22Rv1 (cell line): ENCODE measurements at regions not wholly inside any gene's neighbourhood (a gene's known extent, or its start where the extent isn't known, plus 50 kb on each side); places are given as distances from the start of the nearest gene placed in this dataset.

Source experiments
- H3K27ac ChIP-seq: fragments of 450-650 bp; 2 replicates; pipeline ENCODE4 v1.5.1; 2017
- ZFX ChIP-seq: fragments of 450-650 bp; IDR thresholded peaks from 2 replicates; pipeline ENCODE4 v1.6.1; 2017; ENCODE audit warnings: antibody characterized with exemption, borderline replicate concordance
- TF ChIP-seq, protein P1 (sequence below): fragments of 450-650 bp; IDR thresholded peaks from 2 replicates; pipeline ENCODE4 v1.5.1; 2017; ENCODE audit warnings: mild to moderate bottlenecking

DNA sequence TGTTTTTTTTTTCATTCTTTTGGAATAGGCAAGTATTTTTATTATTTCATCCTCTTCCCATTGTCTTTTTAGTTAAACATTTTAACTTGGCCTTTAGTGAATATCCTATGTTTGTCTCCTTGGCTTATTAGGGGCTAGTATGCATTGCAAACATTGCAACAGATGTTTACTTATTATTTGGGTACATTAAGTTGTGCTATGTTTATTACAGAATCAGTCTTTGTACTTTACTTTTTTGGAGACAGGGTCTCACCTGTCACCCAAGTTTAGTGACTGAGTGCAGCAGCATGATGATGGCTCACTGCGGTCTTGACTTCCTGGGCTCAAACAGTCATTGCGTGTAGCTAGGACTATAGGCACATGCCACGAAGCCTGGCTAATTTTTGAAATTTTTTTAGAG lies 51.1 kb upstream of the NUDT6 start:
- TF ChIP-seq, protein P1, sequence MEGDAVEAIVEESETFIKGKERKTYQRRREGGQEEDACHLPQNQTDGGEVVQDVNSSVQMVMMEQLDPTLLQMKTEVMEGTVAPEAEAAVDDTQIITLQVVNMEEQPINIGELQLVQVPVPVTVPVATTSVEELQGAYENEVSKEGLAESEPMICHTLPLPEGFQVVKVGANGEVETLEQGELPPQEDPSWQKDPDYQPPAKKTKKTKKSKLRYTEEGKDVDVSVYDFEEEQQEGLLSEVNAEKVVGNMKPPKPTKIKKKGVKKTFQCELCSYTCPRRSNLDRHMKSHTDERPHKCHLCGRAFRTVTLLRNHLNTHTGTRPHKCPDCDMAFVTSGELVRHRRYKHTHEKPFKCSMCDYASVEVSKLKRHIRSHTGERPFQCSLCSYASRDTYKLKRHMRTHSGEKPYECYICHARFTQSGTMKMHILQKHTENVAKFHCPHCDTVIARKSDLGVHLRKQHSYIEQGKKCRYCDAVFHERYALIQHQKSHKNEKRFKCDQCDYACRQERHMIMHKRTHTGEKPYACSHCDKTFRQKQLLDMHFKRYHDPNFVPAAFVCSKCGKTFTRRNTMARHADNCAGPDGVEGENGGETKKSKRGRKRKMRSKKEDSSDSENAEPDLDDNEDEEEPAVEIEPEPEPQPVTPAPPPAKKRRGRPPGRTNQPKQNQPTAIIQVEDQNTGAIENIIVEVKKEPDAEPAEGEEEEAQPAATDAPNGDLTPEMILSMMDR: no peak
- TF ChIP-seq ZFX: no peak
- H3K27ac ChIP-seq: no peak overlapping the region

DNA sequence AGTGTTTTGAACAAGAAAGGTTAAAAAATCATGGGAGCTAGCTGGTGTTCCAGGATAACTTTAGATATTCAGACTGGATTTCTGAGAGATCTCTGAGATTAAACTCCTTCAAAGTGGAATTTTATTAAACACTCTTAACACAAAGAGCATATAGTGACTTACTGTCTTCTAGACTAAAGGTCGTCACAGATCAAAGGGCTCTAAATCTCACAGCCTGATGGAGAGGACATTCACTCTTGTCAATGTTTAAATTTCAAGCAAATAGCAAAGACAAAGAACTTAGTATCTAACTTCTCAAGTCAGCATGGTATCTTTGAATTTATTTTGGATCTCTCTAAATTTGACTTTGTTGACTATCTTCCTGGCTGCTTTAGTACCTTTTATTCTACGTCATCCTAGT lies 53.7 kb upstream of the NUDT6 start:
- H3K27ac ChIP-seq: no peak overlapping the region
- TF ChIP-seq ZFX: no peak
- TF ChIP-seq, protein P1: no peak

DNA sequence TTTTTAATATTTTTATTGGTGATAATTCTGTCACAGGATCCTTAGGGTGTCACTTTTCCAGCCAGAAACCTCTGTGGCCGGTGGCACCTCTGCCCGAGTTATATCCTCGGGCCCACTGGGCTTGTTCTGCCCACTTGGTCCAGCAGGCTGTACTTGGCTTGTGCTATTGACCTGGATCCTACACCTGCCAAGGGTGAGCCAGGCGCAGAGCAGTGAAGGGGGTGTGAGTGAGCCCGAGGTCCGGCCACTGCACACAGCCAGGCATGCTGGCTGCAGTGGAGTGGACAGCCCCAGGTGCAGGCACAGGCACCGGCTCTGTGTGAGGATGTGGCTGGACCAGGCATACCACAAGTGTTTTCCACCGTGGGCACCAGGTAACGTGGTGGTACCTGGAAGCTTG lies 54.7 kb upstream of the NUDT6 start:
- no peak overlapping the region for H3K27ac ChIP-seq
- no peak for TF ChIP-seq ZFX
- TF ChIP-seq, protein P1: no peak

DNA sequence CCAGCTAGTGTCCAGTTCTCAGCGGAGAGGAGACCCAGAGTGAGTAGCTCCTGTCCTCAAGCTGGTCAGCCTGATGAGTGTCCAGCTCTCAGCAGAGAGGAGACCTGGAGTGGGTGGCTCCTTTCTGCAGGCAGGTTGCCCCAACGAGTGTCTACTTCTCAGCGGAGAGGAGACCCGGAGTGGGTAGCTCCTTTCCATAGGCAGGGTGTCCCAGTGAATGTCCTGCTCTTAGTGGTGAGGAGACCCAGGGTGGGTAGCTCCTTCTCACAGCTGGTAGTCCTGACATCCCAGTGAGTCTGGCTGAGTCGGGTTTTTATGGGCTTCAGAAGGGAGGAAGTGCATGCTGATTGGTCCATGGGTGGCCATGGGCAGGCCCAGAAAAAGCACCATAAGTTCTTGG lies 55.7 kb upstream of the NUDT6 start:
- TF ChIP-seq ZFX: no peak

DNA sequence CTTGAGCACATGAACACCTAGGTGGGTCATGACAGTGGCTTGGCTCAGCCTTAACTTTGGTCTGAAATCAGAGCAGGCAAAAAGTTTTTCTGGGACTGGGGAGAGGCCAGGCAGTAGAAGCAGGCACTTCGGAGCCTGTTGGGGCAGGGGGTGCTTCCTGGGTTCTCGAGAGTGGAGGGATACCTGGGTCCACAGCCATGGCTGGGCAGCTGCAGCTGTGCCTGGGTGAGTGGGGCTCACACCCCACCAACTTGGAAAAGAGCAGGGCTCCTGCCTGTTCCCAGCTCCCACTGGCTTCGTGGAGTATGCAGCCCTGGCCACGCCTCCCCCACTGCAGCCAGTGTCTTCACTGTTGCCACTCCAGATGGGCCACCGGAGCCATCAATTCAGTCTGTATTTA lies 56.4 kb upstream of the NUDT6 start:
- no peak for TF ChIP-seq ZFX
- TF ChIP-seq, protein P1: no peak
- H3K27ac ChIP-seq: no peak overlapping the region

More for the DNA sequence above, 55.7 kb upstream of the NUDT6 start:
- no peak overlapping the region for H3K27ac ChIP-seq

DNA sequence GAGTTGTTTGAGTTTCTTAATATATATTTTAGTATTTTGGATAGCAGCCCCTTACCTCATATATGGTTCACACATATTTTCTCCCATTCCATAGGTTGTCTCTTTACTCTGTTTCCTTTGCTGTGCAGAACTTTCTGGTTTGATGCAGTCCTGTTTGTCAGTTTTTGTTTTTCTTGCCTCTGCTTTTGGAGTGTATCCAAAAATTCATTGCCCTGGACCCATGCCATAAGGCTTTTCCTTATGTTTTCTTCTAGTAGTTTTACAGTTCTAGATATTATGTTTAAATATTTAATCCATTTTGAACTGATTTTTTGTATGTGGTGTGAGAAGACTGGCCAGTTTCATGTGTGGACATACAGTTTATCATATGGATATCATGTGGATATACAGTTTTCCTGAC lies 58.5 kb upstream of the NUDT6 start:
- no peak for TF ChIP-seq ZFX
- TF ChIP-seq, protein P1: no peak
- H3K27ac ChIP-seq: no peak overlapping the region

DNA sequence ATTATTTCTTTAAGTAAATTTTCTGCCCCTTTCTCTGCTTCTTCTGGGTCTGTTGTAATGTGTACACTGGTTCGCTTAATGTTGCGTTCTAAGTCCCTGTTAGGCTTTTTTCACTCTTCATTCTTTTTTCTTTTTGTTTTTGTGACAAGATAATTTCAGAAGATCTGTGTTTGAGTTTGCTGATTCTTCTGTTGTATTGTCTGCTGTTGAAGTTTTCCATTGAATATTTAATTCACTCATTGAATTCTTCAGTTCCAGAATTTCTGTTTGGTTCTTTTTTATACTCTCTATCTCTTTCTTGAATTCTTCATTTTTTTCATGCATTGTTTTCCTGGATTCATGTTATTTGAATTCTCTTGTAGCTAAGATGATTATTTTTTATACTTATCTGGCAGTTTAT lies 66.3 kb upstream of the NUDT6 start:
- no peak overlapping the region for H3K27ac ChIP-seq
- TF ChIP-seq, protein P1: no peak
- TF ChIP-seq ZFX: no peak

DNA sequence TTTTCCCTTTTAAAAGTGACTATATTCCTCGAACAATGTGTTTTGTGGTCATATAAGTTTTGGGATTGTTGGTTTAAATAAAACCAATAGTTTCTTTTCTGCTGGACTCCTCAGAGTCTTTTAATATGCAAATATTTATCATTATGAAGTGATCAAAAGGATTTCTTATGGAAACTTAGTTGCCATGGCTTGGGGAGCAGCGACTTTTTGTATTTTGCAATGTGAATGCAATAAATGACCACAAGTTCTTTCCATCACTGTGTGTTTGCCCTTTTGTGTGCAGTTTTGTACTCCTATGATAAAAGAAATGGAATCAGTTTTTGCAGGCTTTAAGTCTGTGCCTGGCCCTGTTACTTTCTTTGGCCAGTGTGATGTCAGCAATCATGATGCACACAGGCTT lies 68.5 kb upstream of the NUDT6 start:
- TF ChIP-seq, protein P1: no peak
- TF ChIP-seq ZFX: no peak
- H3K27ac ChIP-seq: no peak overlapping the region
